GM21529 (cell line): ENCODE measurements at regions not wholly inside any gene's neighbourhood (a gene's known extent, or its start where the extent isn't known, plus 50 kb on each side); places are given as distances from the start of the nearest gene placed in this dataset.

ENCODE experiments used
- ATAC-seq: cut with Tn5 transposase; IDR thresholded peaks from one replicate; pipeline ENCODE4 v1.9.1; 2021; ENCODE audit not compliant: unreplicated experiment

DNA sequence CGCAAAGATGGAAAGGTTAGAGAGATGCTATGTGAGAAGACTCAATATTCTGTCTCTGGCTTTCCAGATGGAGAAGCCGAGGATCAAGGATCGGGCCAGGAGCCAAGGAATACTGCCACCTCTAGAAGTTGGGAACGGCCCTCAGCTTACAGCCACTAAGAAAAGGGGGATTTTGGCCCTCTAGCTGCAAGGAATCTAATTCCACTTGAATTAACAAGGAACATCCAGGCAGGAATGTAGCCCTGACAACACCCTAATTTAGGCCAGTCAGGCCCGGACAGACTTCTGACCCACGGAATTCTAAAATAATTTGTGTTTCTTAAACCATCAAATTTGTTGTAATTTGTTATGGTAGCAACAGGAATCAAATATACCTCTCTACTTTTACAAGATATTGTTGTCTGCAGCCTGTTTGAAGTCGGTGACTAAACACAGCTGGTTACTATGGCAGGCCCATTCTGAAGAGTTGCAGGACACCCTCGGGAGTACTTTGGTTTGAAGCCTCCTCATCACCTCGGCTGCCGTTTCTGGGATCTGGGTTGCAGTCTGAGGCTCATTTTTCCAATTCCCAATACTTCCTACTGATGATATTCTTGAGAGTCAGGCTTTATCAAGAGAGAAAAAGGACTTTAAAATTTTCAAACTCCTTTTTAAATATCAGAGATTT is 1131.2 kb downstream of the TSN start:
- ATAC-seq = no peak

GRCh38 chr2:122899614-122900013 is 1125.5 kb upstream of the CNTNAP5 start:
- no peak for ATAC-seq

GRCh38 chr2:122905431-122905830 is 1119.7 kb upstream of the CNTNAP5 start:
- ATAC-seq = no peak

DNA sequence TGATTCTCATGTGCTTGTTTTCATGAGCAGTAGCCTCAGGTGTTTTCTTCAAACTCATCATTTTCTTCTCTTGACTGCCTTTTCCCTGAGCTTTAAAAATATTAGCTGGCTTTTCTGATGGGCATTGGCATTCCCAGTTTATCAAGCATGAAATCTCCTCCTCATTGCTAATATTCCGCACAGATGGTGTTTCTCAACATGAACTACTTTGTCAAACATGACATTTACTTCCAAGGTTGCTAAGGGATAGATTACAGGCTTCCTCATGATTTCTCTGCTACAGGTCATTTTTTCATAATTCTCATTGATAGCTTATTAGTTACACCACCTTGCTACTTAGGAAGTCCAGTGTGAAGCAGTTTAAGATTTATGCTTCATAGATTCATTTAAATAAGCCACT is 1116.9 kb upstream of the CNTNAP5 start:
- no peak for ATAC-seq

DNA sequence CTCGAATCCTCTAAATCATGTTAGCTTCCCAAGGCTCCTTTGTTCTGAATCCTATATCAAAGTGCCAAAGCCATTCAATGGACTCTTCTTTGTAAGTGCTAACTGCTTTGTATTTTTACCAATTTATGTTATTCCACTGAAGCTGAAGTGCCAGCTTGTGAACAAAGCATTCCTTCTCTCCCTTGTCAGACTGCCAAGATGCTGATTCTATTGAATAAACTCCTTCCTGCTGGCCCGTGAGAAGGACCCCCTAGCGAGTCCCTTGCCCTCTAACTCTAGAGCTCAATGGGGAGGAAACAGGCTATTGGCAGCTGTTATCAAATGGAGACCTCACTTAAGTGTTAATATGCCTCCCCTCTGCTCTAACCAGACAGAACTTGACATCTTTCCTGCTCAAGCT is 1097.9 kb upstream of the CNTNAP5 start:
- ATAC-seq = no peak

- ATAC-seq = no peak
Observed at GRCh38 chr2:122927710-122928557, 1097.2 kb upstream of the CNTNAP5 start.

DNA sequence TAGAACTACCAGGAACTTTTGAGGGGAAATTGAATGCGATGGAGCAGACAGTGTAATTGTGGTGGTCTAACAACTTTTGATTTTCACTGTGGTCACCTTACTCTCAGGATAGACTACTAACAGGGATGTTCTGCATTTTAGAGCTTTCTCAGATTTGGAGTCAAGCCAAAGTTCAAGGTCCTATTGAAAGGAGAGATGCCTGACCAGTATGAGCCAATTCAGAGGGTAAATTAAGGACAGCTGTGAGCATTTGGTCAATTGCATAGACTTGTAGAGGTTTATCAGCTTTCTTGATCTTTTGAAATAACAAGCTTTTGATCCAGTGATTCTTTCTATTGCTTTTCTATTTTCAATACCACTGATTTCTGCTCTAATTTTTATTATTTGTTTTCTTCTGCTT is 1095.7 kb upstream of the CNTNAP5 start:
- no peak for ATAC-seq

GRCh38 chr2:122935506-122935905 is 1089.6 kb upstream of the CNTNAP5 start:
- no peak for ATAC-seq

DNA sequence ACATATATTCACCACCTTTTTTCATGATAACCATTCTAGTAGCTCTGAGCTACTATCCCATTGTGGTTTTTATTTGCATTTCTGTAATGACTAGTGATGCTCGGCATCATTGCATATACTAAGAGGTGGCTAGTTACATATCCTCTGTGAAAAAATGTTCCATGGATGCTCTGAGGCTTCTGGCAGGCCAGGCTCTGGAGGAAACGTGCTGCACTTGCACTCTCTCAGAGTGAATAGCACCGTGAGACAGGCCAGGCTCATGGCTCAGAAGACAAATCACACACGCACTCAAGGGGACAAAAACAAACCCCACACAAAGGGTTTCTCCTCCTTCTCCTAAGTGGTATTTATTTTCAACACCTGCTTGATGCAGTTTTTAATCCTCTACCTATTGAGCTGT is 1085.3 kb upstream of the CNTNAP5 start:
- no peak for ATAC-seq

GRCh38 chr2:122949523-122949922 is 1075.6 kb upstream of the CNTNAP5 start:
- no peak for ATAC-seq

GRCh38 chr2:122955776-122956175 is 1069.3 kb upstream of the CNTNAP5 start:
- ATAC-seq = no peak

DNA sequence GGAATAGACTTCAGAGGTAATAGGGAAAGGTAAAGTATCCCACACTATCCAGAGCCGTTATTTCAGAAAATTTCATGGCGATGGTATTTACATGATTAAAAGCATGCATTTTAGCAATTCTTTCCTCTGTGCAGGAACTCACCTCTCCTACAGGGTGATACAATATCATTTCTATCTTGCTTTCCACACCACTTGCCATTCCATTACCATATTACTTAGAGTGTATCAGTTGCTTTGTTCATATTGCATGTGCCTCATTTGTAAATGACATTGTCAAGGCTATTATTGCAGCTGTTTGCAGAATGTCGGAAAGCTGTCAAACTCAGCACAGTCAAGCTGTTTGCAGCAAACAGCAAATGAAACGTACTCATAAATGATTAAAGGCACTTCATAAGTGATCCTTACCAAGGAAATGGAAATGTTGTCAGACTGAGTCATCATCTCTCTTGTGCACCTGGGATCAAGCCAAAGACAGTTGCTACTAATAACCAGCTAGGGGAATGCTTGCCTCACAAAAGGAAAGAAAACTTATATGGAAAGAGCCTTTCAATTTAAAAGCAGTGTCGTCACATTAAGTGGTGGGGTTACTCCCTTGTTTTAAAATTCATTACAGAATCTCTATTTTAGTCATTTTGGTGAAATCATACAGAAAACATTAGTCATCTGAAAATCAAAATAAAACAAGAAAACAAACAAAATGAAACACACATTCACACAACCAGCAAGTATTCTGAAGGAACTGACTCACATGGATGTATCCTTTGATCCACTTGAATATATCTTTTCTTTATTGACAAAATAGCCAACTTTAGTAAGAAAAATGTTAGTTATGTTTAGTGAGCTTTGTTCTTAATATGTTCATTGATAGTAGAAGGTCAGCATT is 1064.1 kb upstream of the CNTNAP5 start:
- no peak for ATAC-seq

- ATAC-seq = no peak
Observed at GRCh38 chr2:122966461-122966860, 1058.6 kb upstream of the CNTNAP5 start.

- no peak for ATAC-seq
Observed at GRCh38 chr2:122977580-122977979, 1047.5 kb upstream of the CNTNAP5 start.

DNA sequence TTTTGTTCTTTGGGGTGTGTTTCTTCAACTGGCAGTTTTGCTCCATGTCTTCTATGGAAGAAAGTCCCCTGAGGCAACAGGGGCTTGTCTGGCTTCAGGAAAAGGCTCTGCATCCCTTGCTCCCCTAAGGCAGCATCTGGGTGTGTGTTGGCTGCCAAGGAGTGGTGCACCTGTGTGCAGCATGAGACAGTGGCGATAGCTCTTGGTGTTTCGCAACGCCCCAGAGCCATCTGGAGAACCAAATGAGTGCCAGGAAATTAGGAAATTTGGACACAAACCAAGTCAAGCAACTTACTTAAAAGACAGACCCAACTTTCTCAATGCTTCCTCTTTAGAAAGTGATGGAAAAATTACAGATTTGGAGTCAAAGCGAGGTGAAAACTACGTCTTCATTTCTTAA is 1044.4 kb upstream of the CNTNAP5 start:
- ATAC-seq = no peak

GRCh38 chr2:122982936-122983335 is 1042.2 kb upstream of the CNTNAP5 start:
- no peak for ATAC-seq

DNA sequence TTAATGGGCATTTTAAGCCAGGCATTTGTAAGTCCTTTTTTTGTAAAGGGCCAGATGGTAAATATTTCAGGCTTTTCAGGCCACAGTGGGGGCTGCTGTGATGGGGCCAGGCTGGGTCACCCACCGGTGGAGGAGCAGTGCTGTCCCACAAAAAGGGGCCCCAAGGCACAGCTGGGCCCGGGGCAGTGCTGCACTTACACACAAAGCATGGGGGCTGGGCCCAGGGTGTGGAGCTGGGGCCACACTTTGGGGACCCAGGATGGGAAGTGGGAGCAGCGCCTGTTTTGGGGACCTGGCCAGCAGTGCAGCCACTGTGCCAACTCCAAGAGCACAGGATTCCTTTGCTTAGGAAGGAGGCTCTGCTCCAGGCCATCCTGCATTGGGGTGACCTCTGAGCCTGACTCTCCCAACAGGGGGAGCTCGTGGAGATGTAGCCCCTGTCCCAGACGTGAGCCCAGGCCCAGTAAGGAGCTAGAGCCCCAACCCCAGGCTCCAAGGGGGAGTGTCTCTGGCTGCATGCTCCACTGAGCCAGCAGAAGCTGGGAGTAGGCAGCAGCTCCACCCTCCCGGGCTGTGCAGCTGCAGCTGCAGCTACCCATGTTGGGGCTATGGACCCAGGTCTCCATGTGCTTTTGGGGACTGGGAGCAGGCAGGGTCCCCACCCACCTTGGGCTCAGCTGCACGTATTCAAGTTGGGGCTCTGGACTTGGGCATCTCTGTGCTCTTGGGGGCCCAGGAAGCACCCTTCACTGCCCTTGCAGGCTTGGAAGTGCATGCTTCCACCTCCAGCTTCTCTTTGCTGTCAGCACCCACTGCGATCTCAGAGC is 1036.5 kb upstream of the CNTNAP5 start:
- ATAC-seq = no peak

DNA sequence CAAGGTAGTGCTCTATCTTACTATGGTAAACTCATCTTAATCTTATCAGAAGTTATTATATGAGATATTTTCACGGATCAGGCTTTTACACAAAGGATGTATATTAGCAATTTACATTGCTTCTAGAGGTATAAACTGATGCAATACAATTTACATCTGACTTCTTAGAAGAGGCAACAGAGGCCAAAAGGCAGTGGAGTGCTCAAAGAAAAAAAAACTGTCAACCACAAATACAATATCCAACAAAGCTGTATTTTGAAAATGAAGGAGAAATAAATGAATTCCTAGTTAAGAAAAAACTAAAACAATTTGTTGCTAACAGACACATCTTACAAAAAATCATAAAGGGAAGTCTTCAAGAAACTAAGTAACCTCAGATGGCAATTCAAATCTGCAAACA is 1031.5 kb upstream of the CNTNAP5 start:
- no peak for ATAC-seq

- ATAC-seq = no peak
Observed at GRCh38 chr2:122999258-122999657, 1025.8 kb upstream of the CNTNAP5 start.

- ATAC-seq = no peak
Observed at GRCh38 chr2:122999821-123000220, 1025.3 kb upstream of the CNTNAP5 start.
